Upper lobe of left lung (tissue), 6 donors: ENCODE measurements at regions not wholly inside any gene's neighbourhood (a gene's known extent, or its start where the extent isn't known, plus 50 kb on each side); places are given as distances from the start of the nearest gene placed in this dataset.

Source experiments
- ATAC-seq, 2 donors: fragments of 200-7000 bp; cut with Tn5 transposase; one replicate each; pipeline ENCODE4 v1.9.1; 2022; ENCODE audit warnings: mild to moderate bottlenecking in 2 of 2, moderate library complexity in 2 of 2; ENCODE audit not compliant: low FRiP score in 2 of 2
- DNase-seq, 2 donors: peaks; one replicate each; pipeline ENCODE4 v3.0.0-alpha.2; 2019 to 2020
- H3K27ac ChIP-seq, 4 donors: fragments of 200-600 bp; sonication (generic); one replicate each; pipeline ENCODE4 v1.5.1; 2016 to 2019
- H3K27me3 ChIP-seq, 4 donors: fragments of 200-600 bp; sonication (generic); one replicate each; pipeline ENCODE4 v1.5.1; 2017 to 2019
- H3K36me3 ChIP-seq, 4 donors: fragments of 200-600 bp; sonication (generic); one replicate each; pipeline ENCODE4 v1.5.1; 2016 to 2019
- H3K4me1 ChIP-seq, 4 donors: fragments of 200-600 bp; sonication (generic); one replicate each; pipeline ENCODE4 v1.5.1; 2018 to 2019
- H3K4me3 ChIP-seq, 4 donors: fragments of 200-600 bp; sonication (generic); one replicate each; pipeline ENCODE4 v1.5.1; 2017 to 2019; ENCODE audit warnings: mild to moderate bottlenecking in 2 of 4, moderate library complexity in 1 of 4
- H3K9me3 ChIP-seq, 4 donors: fragments of 200-600 bp; sonication (generic); one replicate each; pipeline ENCODE4 v1.5.1; 2018 to 2019
- CTCF ChIP-seq, 6 experiments: fragments of 450-650 bp in 4 of 6; fragments of 200-600 bp in 2 of 6; sonication (generic) in 2 of 6; IDR thresholded peaks; one replicate each; pipeline ENCODE4 v1.5.1; 2016 to 2019; ENCODE audit warnings: antibody characterized with exemption in 6 of 6
- EP300 ChIP-seq, 4 donors: sonication (generic); formaldehyde crosslinking; IDR thresholded peaks; one replicate each; pipeline ENCODE4 v1.5.1; 2017; ENCODE audit warnings: antibody characterized with exemption in 4 of 4, control low read depth in 2 of 4
- POLR2A ChIP-seq, 4 donors: fragments of 450-650 bp; IDR thresholded peaks; one replicate each; pipeline ENCODE4 v1.5.1; 2016 to 2017; ENCODE audit warnings: antibody characterized with exemption in 4 of 4, mild to moderate bottlenecking in 2 of 4
- POLR2AphosphoS5 ChIP-seq, 2 donors: sonication (generic); formaldehyde crosslinking; IDR thresholded peaks; one replicate each; pipeline ENCODE4 v1.5.1; 2017; ENCODE audit warnings: antibody characterized with exemption in 2 of 2
- WGBS, 2 donors: methylation state at CpG; one replicate each; pipeline ENCODE4 v1.1.5; 2017 to 2018; 5-methylcytosine and 5-hydroxymethylcytosine counted together
- donor health status: DM: no; HTN: no; CAD: no; lungs with moderate emphysema.
- donor health status: DM: no; HTN: yes; CAD: no; lungs with severe emphysema.

GRCh38 chr11:95498722-95499425 is 267.9 kb upstream of the SESN3 start:
- H3K36me3 ChIP-seq: no peaks in the 10 kb centered on the region
- DNase-seq: no peak
- no peak for ATAC-seq
- H3K27ac ChIP-seq: no peak overlapping the region
- H3K4me3 ChIP-seq: no peak overlapping the region
- WGBS, 2 donors: 76 to 89% methylated on average over 2 of the region's 2 CpGs
- H3K9me3 ChIP-seq: no peaks in the 10 kb centered on the region
- H3K4me1 ChIP-seq: no peaks in the 10 kb centered on the region
- TF ChIP-seq CTCF (IDR thresholded peaks at IDR 0.05) (no peak), EP300 (IDR thresholded peaks at IDR 0.05) (no peak), POLR2AphosphoS5 (IDR thresholded peaks at IDR 0.05) (no peak), POLR2A (IDR thresholded peaks at IDR 0.05) (no peak)
- H3K27me3 ChIP-seq: no peaks in the 10 kb centered on the region

- H3K27me3 ChIP-seq: no peaks in the 10 kb centered on the region
- H3K9me3 ChIP-seq: peaks cover 0 to 4% (median 0%) of the 10 kb centered on the region in 4 donors
- no peak overlapping the region for H3K27ac ChIP-seq
- 86 to 97% methylated on average over 1 of the region's 1 CpG for WGBS, 2 donors
- H3K4me1 ChIP-seq: no peaks in the 10 kb centered on the region
- H3K36me3 ChIP-seq: no peaks in the 10 kb centered on the region
- TF ChIP-seq CTCF (IDR thresholded peaks at IDR 0.05) (no peak), EP300 (IDR thresholded peaks at IDR 0.05) (no peak)
- ATAC-seq (no peak), DNase-seq (no peak)
- H3K4me3 ChIP-seq: no peak overlapping the region
These were observed 265.9 kb upstream of the SESN3 start for GRCh38 chr11:95496901-95497300.

GRCh38 chr11:95495706-95496105 is 264.7 kb upstream of the SESN3 start:
- H3K4me3 ChIP-seq: no peak overlapping the region
- no peaks in the 10 kb centered on the region for H3K27me3 ChIP-seq
- H3K9me3 ChIP-seq: peaks cover 0 to 4% (median 0%) of the 10 kb centered on the region in 4 donors
- no peaks in the 10 kb centered on the region for H3K36me3 ChIP-seq
- WGBS, 2 donors: 69 to 71% methylated on average over 4 of the region's 4 CpGs
- H3K4me1 ChIP-seq: no peaks in the 10 kb centered on the region
- TF ChIP-seq CTCF (IDR thresholded peaks at IDR 0.05) (no peak), POLR2A (IDR thresholded peaks at IDR 0.05) (no peak), EP300 (IDR thresholded peaks at IDR 0.05) (no peak), POLR2AphosphoS5 (IDR thresholded peaks at IDR 0.05) (no peak)
- ATAC-seq (no peak), DNase-seq (no peak)
- no peak overlapping the region for H3K27ac ChIP-seq

- no peaks in the 10 kb centered on the region for H3K4me1 ChIP-seq
- DNase-seq (no peak), ATAC-seq (no peak)
- TF ChIP-seq EP300 (IDR thresholded peaks at IDR 0.05) (no peak), CTCF (IDR thresholded peaks at IDR 0.05) (no peak), POLR2A (IDR thresholded peaks at IDR 0.05) (no peak), POLR2AphosphoS5 (IDR thresholded peaks at IDR 0.05) (no peak)
- no peak overlapping the region for H3K27ac ChIP-seq
- no peak overlapping the region for H3K4me3 ChIP-seq
- H3K9me3 ChIP-seq: peaks cover 0 to 4% (median 0%) of the 10 kb centered on the region in 4 donors
- H3K27me3 ChIP-seq: no peaks in the 10 kb centered on the region
- 84 to 93% methylated on average over 1 of the region's 1 CpG for WGBS, 2 donors
- no peaks in the 10 kb centered on the region for H3K36me3 ChIP-seq
These were observed 263.9 kb upstream of the SESN3 start for GRCh38 chr11:95494856-95495255.

GRCh38 chr11:95494167-95494566 is 263.2 kb upstream of the SESN3 start:
- TF ChIP-seq POLR2AphosphoS5 (IDR thresholded peaks at IDR 0.05) (no peak), POLR2A (IDR thresholded peaks at IDR 0.05) (no peak), CTCF (IDR thresholded peaks at IDR 0.05) (no peak), EP300 (IDR thresholded peaks at IDR 0.05) (no peak)
- H3K9me3 ChIP-seq: peaks cover 0 to 4% (median 0%) of the 10 kb centered on the region in 4 donors
- H3K4me1 ChIP-seq: no peaks in the 10 kb centered on the region
- H3K27ac ChIP-seq: no peak overlapping the region
- ATAC-seq: no peak
- WGBS, 2 donors: 95 to 96% methylated on average over 4 of the region's 4 CpGs
- no peaks in the 10 kb centered on the region for H3K36me3 ChIP-seq
- DNase-seq: no peak
- H3K4me3 ChIP-seq: no peak overlapping the region
- H3K27me3 ChIP-seq: no peaks in the 10 kb centered on the region
